ENCODE measurements at regions not wholly inside any gene's neighbourhood (a gene's known extent, or its start where the extent isn't known, plus 50 kb on each side); places are given as distances from the start of the nearest gene placed in this dataset.

- TF ChIP-seq, protein P1, sequence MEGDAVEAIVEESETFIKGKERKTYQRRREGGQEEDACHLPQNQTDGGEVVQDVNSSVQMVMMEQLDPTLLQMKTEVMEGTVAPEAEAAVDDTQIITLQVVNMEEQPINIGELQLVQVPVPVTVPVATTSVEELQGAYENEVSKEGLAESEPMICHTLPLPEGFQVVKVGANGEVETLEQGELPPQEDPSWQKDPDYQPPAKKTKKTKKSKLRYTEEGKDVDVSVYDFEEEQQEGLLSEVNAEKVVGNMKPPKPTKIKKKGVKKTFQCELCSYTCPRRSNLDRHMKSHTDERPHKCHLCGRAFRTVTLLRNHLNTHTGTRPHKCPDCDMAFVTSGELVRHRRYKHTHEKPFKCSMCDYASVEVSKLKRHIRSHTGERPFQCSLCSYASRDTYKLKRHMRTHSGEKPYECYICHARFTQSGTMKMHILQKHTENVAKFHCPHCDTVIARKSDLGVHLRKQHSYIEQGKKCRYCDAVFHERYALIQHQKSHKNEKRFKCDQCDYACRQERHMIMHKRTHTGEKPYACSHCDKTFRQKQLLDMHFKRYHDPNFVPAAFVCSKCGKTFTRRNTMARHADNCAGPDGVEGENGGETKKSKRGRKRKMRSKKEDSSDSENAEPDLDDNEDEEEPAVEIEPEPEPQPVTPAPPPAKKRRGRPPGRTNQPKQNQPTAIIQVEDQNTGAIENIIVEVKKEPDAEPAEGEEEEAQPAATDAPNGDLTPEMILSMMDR (conservative IDR thresholded peaks at IDR 0.05; ENCODE audit: low read length): no peak
- no peak for TF ChIP-seq EZH2phosphoT487 (IDR thresholded peaks at IDR 0.05; ENCODE audit: borderline replicate concordance, low read depth, low read length)
These were observed 454.1 kb downstream of the ZNF608 start for GRCh38 chr5:124292322-124292855.
